CD4-positive, alpha-beta T cell treated with Interleukin-17A for 4 hours (primary cell): ENCODE measurements at regions not wholly inside any gene's neighbourhood (a gene's known extent, or its start where the extent isn't known, plus 50 kb on each side); places are given as distances from the start of the nearest gene placed in this dataset.

Experiments
- DNase-seq: peaks from one replicate; pipeline ENCODE4 v3.0.0-alpha.2; 2020; ENCODE audit warnings: mixed read lengths

DNA sequence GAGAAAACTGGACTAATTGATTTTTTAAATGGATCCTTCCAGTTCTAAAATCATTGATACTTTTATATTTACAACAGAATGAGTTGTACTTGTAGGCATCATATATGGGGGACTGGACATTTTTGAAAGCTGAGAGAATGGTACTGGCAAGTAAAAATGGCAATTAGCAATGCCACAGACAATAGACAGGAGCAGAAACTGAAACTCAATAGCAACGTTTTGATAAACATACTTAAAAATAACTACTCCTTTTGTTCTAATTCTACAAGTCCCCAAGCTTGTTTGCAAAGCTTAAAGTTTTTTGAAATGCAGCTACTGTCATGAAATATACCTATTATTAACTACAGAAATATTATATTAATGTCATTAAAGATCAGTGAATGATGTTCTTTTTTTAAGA is 52.8 kb upstream of the FBXL7 start:
- no peak for DNase-seq

- DNase-seq, result no peak
These were observed 53.4 kb upstream of the FBXL7 start for GRCh38 chr5:15446552-15446951.

GRCh38 chr5:15442193-15442570 is 57.8 kb upstream of the FBXL7 start:
- DNase-seq, result no peak

DNA sequence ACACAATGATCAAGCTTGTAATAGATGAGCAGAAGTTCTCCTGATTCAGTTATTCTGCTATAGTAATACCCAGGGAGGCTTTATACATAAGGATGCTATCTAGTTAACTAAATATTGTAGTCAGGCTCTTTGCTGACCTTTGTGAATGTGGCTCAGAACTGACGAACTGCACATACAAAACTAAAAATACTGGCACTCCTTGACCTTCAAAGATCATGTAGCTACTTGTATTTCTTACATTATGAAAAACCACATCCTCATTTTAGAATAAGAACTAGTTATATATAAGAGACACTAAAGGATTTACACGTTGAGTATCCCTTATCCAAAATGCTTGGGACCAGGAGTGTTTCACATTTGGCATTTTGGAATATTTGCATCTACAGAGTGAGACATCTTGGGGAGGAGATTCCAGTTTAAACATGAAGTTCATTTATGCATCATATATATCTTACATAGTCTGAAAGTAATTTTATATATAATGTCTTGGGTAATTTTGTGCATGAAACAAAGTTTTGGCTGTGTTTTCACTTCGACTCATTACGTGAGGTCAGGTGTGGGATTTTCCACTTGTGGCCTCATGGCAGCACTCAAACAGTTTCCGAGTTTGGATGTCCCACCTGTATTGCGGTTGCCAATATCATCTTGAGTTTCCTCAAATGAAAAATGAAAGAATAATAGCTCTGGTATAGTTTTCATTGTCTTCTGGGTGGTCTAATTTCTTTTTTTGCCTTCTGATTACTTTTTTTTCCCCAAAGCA is 58.4 kb upstream of the FBXL7 start:
- DNase-seq, result no peak

DNA sequence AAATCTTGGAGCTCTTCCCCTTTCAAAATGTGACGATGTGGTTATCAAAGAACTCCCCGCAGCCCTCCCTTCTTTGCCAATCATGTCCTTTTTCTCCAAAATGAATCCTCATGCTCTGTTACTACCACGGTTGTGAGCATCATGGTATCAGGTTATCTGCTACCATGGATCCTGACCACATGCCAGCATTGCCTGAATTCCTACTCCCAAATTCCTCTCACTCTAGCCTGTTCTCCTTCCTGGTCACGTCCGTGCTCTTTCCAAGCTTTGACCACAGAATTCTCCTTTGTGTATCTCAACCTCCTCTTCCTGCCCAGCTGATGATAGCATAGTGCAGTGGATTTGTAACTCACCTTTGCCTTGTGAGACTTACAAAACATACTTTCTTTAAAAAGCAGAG is 59.5 kb upstream of the FBXL7 start:
- DNase-seq, result no peak

- no peak for DNase-seq
These were observed 60.2 kb upstream of the FBXL7 start for GRCh38 chr5:15439801-15440200.

DNA sequence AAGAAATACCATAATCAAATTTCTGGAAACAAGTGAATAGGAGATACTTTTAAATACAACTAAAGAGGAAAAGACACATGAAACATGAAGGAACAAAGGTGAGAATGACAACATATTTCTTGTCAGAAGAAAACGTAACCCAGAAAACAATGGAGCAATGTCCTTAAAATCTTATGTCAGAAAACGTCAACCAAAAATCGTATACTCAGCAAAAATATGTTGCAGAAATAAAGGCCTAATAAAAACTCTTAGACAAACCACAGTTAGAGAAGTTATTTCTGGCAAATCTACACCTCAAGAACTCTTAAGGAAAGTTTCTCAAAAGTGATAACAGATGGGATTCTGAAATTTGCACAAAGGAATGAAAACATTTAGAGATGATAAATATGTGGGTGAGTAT is 66.3 kb upstream of the FBXL7 start:
- DNase-seq, result no peak

- DNase-seq, result no peak
These were observed 68.1 kb upstream of the FBXL7 start for GRCh38 chr5:15431923-15432322.

- no peak for DNase-seq
These were observed 74.2 kb upstream of the FBXL7 start for GRCh38 chr5:15425766-15426165.

- DNase-seq, result no peak
These were observed 75.2 kb upstream of the FBXL7 start for GRCh38 chr5:15424769-15425168.

DNA sequence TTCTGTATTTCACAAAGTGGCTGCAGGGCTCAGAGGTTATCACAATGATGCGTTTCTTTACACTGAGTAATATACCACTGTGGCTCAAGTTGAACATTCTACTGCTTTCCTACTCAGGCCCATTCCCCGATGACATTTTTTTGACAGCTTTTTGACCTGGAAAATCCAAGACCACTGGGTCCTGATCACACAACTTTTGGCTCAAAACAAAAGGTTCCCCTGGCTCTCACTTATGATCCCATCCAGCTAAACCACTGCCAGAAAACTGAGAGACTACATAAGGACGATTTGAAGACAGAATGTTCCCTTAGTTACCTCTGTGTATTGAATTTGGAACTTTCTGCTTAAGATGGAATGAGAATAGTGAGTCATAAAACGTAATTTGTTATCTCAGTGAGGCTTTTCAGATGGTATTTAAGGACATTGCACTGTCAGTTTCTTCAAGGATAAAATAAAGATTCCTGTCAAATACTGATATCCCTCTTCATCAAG is 78.0 kb upstream of the FBXL7 start:
- DNase-seq, result no peak

DNA sequence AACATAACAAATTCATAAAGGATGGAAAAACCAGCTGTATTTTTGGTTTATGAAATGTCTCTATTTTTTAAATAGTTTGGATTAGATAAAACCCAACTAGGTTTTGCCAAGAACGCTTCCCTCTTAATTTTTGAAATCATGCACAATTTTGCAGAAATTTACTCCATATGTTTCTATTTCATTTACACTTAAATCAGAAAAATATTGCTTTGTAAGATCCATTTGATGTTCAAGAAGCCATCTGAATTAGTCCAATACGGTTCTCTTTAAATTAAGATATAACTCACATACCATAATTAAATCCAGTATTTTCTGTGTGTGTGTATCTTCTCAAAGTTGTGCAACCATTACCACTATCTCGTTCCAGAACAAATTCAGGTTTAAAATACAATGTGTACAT is 78.6 kb upstream of the FBXL7 start:
- DNase-seq, result no peak

DNA sequence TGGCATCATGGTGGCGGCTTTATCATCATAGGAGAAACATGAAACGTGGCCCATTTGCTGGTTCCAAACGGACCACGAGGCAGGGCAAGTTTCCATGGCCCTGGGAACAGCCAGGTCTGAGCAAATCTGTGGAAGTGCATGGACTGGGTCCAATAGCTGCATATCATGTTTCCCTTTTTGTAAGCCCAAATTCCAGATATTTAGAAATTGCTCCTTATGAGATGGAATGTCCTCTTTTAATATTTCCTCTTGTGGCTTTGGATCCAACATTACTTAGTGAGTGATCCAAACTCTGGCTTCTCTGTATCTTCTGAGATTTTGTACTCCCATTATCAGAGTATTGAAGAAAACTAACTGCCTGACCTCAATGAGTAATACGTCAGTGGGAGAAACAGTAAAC is 79.8 kb upstream of the FBXL7 start:
- no peak for DNase-seq

- no peak for DNase-seq
These were observed 82.8 kb upstream of the FBXL7 start for GRCh38 chr5:15417156-15417555.

GRCh38 chr5:15406478-15406877 is 93.5 kb upstream of the FBXL7 start:
- DNase-seq, result no peak

DNA sequence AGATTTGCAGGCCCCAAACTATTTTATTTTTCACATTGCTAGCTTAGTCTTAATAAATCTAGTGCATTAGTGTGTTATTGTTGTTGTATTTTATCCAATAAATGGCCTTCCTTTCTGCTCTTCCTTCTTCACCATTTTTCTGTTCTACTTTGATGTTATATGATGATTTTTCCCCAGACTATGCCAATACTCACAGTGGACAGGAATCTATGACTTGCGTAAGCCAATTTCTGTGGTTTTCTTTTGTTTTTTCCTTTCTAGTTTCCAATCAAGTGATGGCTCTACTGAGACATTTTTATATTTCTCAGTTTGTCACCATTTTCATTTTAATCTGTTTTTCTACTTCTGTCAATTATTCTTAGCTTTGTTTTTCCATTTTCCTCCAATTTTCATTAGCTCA is 106.8 kb upstream of the FBXL7 start:
- DNase-seq, result no peak

DNA sequence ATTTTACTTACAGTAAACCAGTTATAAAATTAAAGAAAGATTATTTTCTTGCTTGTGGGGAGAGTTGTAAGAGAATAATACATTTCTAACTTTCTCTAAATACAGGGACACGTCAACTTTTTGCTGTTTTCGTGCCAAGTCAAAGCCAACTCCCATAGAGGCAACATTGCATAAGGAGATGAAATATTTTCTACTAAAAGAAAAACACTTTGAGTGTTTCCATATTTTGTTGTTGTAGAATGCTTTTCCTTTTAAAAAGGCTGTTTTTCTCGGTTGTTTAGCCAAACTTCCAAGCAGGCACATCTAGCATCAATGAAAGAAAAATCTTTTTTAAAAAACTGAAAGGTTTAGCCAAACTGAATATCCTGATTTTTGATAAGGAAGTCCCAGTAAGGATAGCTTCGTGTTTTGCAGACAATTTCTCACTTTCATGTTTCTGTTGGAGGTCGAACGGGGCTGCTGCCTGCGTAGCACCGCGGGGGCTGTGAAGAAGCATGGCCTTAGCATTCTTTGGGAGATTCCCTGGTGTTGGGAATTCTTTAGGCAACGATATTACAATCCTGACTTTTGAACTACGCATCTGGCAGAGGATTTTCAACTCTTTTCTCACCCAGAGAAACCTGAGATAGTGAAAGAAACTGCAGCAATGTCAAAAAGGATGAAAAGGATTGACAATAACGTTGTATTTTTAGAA is 108.1 kb upstream of the FBXL7 start:
- no peak for DNase-seq

DNA sequence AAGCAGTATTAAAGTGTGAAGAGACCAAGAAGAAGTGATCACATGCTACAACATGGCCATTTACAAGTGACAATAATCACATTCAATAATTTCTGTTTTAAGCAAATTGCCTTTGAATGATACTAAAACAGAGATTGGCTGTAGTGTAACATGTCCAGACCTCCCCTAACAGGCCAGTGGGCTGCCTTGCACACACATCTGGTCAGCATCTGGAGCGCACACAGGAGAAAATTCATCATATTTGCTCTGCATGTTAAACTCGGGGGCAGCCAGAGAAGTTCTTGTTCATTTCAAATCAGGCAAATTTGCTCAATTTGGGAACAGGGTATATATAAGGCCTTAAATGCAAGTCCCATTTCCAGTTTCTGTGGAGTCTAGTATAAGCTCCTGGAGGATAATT is 111.1 kb upstream of the FBXL7 start:
- DNase-seq, result no peak

- no peak for DNase-seq
These were observed 112.0 kb upstream of the FBXL7 start for GRCh38 chr5:15387931-15388524.

- DNase-seq, result no peak
These were observed 113.9 kb upstream of the FBXL7 start for GRCh38 chr5:15386122-15386521.

DNA sequence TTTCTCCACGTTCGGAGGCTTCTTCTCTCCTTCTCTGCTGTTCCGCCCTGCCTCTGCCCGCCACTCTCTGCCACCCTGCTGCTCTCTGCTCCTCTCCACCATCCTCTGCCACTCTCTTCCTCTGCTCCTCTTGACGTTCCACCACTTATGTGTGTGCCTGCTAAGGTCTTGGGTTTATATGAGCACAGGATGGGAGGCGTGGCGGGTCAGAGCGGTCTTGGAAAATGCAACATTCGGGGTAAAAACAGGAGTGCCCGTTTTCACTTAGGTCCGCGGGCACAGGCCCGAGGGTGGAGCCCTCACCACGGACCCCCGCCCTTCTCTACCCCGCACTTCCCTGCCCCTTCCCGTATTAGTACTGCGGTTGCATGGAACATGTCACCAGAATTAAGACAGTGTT is 114.4 kb upstream of the FBXL7 start:
- no peak for DNase-seq

DNA sequence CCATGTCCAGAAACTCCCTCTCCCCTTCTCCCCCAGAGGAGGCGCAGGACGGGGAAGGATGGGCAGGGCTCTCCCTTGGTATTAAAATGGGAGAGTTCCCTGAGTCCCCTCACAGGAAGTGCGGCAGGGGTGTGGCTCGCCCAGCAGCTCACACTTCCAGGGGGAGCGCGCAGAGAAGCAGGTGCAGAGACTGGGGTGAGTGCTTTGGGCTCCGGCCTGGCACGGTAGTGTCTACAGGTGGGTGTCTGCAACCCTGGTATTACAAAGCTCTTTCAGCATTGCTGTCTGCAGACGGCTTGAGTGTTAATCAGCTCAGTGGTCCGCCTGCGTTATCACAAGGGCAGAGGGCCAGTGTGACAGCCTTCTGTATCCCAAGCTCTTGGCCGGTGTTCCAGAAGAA is 114.9 kb upstream of the FBXL7 start:
- no peak for DNase-seq

DNA sequence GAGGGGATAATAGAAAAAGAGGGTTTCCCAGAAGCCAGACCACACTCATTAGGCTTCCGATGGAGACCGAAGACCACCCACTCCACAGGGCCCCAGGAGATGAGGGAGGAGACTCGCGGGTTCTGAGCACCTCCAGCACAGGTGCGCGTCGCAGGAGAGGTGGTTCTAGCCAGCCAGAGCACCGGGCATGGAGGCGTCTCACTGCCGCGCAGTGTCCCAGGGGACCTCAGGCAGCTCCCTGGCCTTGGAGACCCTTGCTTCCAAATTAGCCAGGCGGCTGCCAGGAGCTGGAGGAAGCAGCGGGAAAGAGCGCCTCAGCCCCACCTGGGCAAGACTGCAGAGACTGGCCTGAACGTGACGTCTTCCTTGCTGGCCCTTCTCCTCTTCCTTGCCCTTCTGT is 115.4 kb upstream of the FBXL7 start:
- no peak for DNase-seq

GRCh38 chr5:15384176-15384575 is 115.8 kb upstream of the FBXL7 start:
- DNase-seq, result no peak
